MM.1S (cell line): ENCODE measurements at regions not wholly inside any gene's neighbourhood (a gene's known extent, or its start where the extent isn't known, plus 50 kb on each side); places are given as distances from the start of the nearest gene placed in this dataset.

Experiments used
- DNase-seq: peaks from one replicate; pipeline ENCODE4 v3.0.0-alpha.2; 2015
- H2AFZ ChIP-seq: fragments of 300-600 bp; sonication (generic); 2 replicates; pipeline ENCODE4 v1.6.0; 2016; ENCODE audit warnings: antibody characterized with exemption, low read length
- H3F3A ChIP-seq: fragments of 300-600 bp; sonication (generic); 2 replicates; pipeline ENCODE4 v1.6.1; 2016; ENCODE audit warnings: mild to moderate bottlenecking, antibody characterized with exemption, low read length, moderate library complexity, mixed read lengths; ENCODE audit not compliant: insufficient read depth
- H3K27ac ChIP-seq: fragments of 300-600 bp; sonication (generic); 2 replicates; pipeline ENCODE4 v1.5.1; 2016; ENCODE audit warnings: mild to moderate bottlenecking, low read length
- H3K27me3 ChIP-seq: fragments of 300-600 bp; sonication (generic); replicated peaks from 2 replicates; pipeline ENCODE4 v1.6.0; 2016; ENCODE audit warnings: low read length; ENCODE audit not compliant: insufficient read depth
- H3K36me3 ChIP-seq: fragments of 300-600 bp; sonication (generic); replicated peaks from 2 replicates; pipeline ENCODE4 v1.6.1; 2016; ENCODE audit warnings: mild to moderate bottlenecking, low read length, mixed read lengths; ENCODE audit not compliant: insufficient read depth
- H3K4me1 ChIP-seq: fragments of 300-600 bp; sonication (generic); 2 replicates; pipeline ENCODE4 v1.6.1; 2016; ENCODE audit warnings: low read length, mixed read lengths
- H3K4me2 ChIP-seq: fragments of 300-600 bp; sonication (generic); 2 replicates; pipeline ENCODE4 v1.6.0; 2016; ENCODE audit warnings: low read depth, low read length
- H3K4me3 ChIP-seq: fragments of 300-600 bp; sonication (generic); 2 replicates; pipeline ENCODE4 v1.5.1; 2016; ENCODE audit warnings: low read length, mixed read lengths
- H3K79me2 ChIP-seq: fragments of 300-600 bp; sonication (generic); 2 replicates; pipeline ENCODE4 v1.6.1; 2016; ENCODE audit warnings: mixed run types, low read length, mixed read lengths
- H3K9ac ChIP-seq: fragments of 300-600 bp; sonication (generic); 2 replicates; pipeline ENCODE4 v1.6.1; 2016; ENCODE audit warnings: low read length, mixed read lengths
- H3K9me2 ChIP-seq: fragments of 300-600 bp; sonication (generic); replicated peaks from 2 replicates; pipeline ENCODE4 v1.6.1; 2016; ENCODE audit warnings: mild to moderate bottlenecking, low read length, mixed read lengths; ENCODE audit not compliant: insufficient read depth
- H3K9me3 ChIP-seq: fragments of 300-600 bp; sonication (generic); replicated peaks from 2 replicates; pipeline ENCODE4 v1.6.1; 2016; ENCODE audit warnings: mild to moderate bottlenecking, low read length, mixed read lengths; ENCODE audit not compliant: insufficient read depth
- H4K20me1 ChIP-seq: fragments of 300-600 bp; sonication (generic); 2 replicates; pipeline ENCODE4 v1.6.1; 2016; ENCODE audit warnings: mild to moderate bottlenecking, low read length, moderate library complexity, mixed read lengths; ENCODE audit not compliant: insufficient read depth
- EZH2 ChIP-seq: fragments of 300-600 bp; sonication (generic); optimal IDR thresholded peaks from 2 replicates; pipeline ENCODE3; 2017; ENCODE audit warnings: low read depth, mild to moderate bottlenecking, antibody characterized with exemption, low read length, mixed read lengths
- EZH2phosphoT487 ChIP-seq: fragments of 300-600 bp; sonication (generic); IDR thresholded peaks from 2 replicates; pipeline ENCODE4 v1.6.1; 2018; ENCODE audit warnings: antibody characterized with exemption, low read length
- TF ChIP-seq, protein P1 (sequence below): fragments of 300-600 bp; sonication (generic); IDR thresholded peaks from 2 replicates; pipeline ENCODE4 v1.5.1; 2016; ENCODE audit warnings: antibody characterized with exemption, low read length, mixed read lengths

DNA sequence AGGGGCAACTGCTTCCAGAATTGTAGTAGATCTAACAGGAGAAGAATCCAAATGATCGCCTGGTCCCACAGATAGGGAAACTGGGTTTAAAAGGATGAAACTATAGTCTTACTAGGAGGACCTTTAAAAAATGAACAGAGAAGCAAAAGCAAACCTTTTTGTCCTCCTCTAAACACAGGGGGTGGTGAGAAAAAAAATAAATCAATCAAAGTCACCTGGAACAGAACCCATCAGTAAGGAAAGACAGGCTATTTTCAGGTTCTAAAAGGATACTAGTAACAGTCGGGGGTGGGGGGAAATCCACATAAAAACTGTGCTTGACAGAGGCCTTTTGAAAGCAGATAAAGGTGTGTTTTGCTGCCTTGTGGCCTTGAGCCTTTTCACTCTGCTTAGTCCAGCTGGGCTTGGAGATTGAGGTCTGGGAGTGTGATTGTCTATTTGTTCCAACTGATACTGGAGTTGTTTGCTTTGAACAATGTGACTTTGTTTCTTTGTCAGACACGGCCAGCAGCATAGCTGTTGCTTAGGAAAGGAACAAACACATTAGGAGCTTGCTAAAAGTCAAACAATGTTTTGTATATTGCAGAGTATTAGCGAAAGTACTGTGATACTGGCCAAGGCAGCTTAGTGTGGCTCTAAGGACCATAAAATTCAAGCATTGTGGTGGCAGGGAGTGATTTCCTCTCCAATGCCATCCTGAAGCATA is 141.1 kb upstream of the IRF2BP2 start:
- Histone ChIP-seq H3K27me3 (no peaks in the 10 kb centered on the region), H3K9me2 (no peaks in the 10 kb centered on the region), H3K36me3 (no peaks in the 10 kb centered on the region), H3K4me1 (no peaks in the 10 kb centered on the region), H3K79me2 (no peaks in the 10 kb centered on the region), H3F3A (no peaks in the 10 kb centered on the region), H3K27ac (no peak overlapping the region), H2AFZ (no peak overlapping the region), H4K20me1 (no peaks in the 10 kb centered on the region), H3K9ac (no peak overlapping the region), H3K4me2 (no peak overlapping the region), H3K4me3 (no peak overlapping the region), H3K9me3 (no peaks in the 10 kb centered on the region)
- DNase-seq: no peak
- TF ChIP-seq, protein P1, sequence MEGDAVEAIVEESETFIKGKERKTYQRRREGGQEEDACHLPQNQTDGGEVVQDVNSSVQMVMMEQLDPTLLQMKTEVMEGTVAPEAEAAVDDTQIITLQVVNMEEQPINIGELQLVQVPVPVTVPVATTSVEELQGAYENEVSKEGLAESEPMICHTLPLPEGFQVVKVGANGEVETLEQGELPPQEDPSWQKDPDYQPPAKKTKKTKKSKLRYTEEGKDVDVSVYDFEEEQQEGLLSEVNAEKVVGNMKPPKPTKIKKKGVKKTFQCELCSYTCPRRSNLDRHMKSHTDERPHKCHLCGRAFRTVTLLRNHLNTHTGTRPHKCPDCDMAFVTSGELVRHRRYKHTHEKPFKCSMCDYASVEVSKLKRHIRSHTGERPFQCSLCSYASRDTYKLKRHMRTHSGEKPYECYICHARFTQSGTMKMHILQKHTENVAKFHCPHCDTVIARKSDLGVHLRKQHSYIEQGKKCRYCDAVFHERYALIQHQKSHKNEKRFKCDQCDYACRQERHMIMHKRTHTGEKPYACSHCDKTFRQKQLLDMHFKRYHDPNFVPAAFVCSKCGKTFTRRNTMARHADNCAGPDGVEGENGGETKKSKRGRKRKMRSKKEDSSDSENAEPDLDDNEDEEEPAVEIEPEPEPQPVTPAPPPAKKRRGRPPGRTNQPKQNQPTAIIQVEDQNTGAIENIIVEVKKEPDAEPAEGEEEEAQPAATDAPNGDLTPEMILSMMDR: no peak
- no peak for TF ChIP-seq EZH2
- TF ChIP-seq EZH2phosphoT487: no peak

DNA sequence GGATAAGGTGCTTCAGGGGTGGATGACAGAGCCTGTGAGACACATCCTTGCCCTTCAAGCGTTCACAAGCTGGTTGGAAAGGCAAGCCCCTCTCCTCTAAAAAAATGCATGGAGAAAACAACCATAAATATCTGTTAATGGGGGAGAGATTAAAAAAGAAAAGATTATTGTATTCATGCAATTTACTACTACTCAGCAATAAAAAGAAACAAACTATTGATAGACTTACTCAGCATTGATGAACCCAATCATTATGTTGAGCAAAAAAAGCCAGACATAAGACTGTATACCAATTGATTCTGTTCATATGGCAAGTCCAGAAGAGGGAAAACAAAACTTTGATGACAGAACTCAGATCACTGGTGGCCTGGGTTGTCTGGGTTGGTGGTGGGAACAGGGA is 138.7 kb upstream of the IRF2BP2 start:
- TF ChIP-seq EZH2 (no peak), EZH2phosphoT487 (no peak)
- TF ChIP-seq, protein P1: no peak
- no peak for DNase-seq
- Histone ChIP-seq H3K79me2 (no peaks in the 10 kb centered on the region), H3K9me2 (no peaks in the 10 kb centered on the region), H3K27ac (no peak overlapping the region), H3K4me2 (no peak overlapping the region), H3F3A (no peaks in the 10 kb centered on the region), H3K36me3 (no peaks in the 10 kb centered on the region), H3K9me3 (no peaks in the 10 kb centered on the region), H3K27me3 (no peaks in the 10 kb centered on the region), H3K4me3 (no peak overlapping the region), H4K20me1 (no peaks in the 10 kb centered on the region), H3K9ac (no peak overlapping the region), H2AFZ (no peak overlapping the region), H3K4me1 (no peaks in the 10 kb centered on the region)

DNA sequence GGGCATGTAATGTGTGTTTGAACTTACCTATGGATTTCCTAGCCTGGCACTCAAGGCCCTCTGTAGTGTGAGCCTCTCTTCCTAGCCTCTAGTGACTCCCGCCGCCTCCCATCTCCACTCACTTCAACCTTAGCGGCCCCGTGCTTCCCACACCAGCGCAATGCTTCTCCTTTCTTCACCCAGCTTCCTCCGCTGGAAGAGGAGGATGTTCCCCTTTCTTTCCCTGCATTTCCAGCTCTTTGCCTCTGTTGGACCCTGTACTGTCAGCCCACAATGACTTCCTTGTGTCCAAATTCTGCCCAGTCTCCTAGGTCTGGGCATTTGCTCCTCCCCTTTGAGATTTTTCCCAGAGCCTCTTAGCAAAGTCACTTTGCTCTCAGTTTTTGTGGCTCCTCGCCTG is 138.1 kb upstream of the IRF2BP2 start:
- TF ChIP-seq EZH2phosphoT487: no peak
- TF ChIP-seq, protein P1: no peak
- no peak for TF ChIP-seq EZH2
- no peaks in the 10 kb centered on the region for H3K9me3 ChIP-seq
- no peaks in the 10 kb centered on the region for H3K9me2 ChIP-seq
- H3K4me3 ChIP-seq: no peak overlapping the region
- no peak for DNase-seq
- no peak overlapping the region for H3K27ac ChIP-seq
- no peaks in the 10 kb centered on the region for H3K27me3 ChIP-seq
- H3K4me1 ChIP-seq: no peaks in the 10 kb centered on the region
- no peaks in the 10 kb centered on the region for H4K20me1 ChIP-seq
- no peak overlapping the region for H3K9ac ChIP-seq
- H2AFZ ChIP-seq: no peak overlapping the region
- H3F3A ChIP-seq: no peaks in the 10 kb centered on the region
- H3K36me3 ChIP-seq: no peaks in the 10 kb centered on the region
- H3K79me2 ChIP-seq: no peaks in the 10 kb centered on the region
- H3K4me2 ChIP-seq: no peak overlapping the region
